HEK293 (cell line): ENCODE measurements at regions not wholly inside any gene's neighbourhood (a gene's known extent, or its start where the extent isn't known, plus 50 kb on each side); places are given as distances from the start of the nearest gene placed in this dataset.

ENCODE experiments used
- CTCF ChIP-seq: fragments of 450-650 bp; formaldehyde crosslinking; IDR thresholded peaks from 2 replicates; pipeline ENCODE4 v1.5.1; 2016; ENCODE audit warnings: missing biosample characterization, missing genetic modification characterization
- YY1 ChIP-seq: fragments of 450-650 bp; formaldehyde crosslinking; IDR thresholded peaks from 2 replicates; pipeline ENCODE4 v1.5.1; 2018; ENCODE audit warnings: missing biosample characterization, missing genetic modification characterization
- ZNF830 ChIP-seq: fragments of 450-650 bp; IDR thresholded peaks from 2 replicates; pipeline ENCODE4 v1.5.0; 2018; ENCODE audit warnings: missing biosample characterization, missing genetic modification characterization, low read depth, mild to moderate bottlenecking, moderate library complexity
- ZSCAN23 ChIP-seq: fragments of 450-650 bp; formaldehyde crosslinking; IDR thresholded peaks from 2 replicates; pipeline ENCODE4 v1.5.1; 2016; ENCODE audit warnings: missing biosample characterization, missing genetic modification characterization

GRCh38 chr2:107013884-107014283 is 127.9 kb upstream of the ST6GAL2 start:
- TF ChIP-seq ZNF830 (tag by site-specific recombination) (no peak), CTCF (no peak), YY1 (tag by site-specific recombination) (no peak), ZSCAN23 (tag by site-specific recombination) (no peak)
